Fibroblast of skin of left quadriceps (primary cell): ENCODE measurements at regions not wholly inside any gene's neighbourhood (a gene's known extent, or its start where the extent isn't known, plus 50 kb on each side); places are given as distances from the start of the nearest gene placed in this dataset.

Experiments
- DNase-seq, 2 experiments: peaks; one replicate each; pipeline ENCODE4 v3.0.0-alpha.2; 2013; ENCODE audit warnings: low read depth in 2 of 2

GRCh38 chr13:109670776-109671175, 115.6 kb downstream of the IRS2 start:
- no peak for DNase-seq

GRCh38 chr13:109669956-109670355, 116.4 kb downstream of the IRS2 start:
- DNase-seq: no peak

GRCh38 chr13:109669234-109669612, 117.2 kb downstream of the IRS2 start:
- no peak for DNase-seq

- no peak for DNase-seq
Measured at GRCh38 chr13:109668433-109669233, 117.8 kb downstream of the IRS2 start.

- DNase-seq: no peak
Measured at GRCh38 chr13:109667807-109668291, 118.5 kb downstream of the IRS2 start.

GRCh38 chr13:109667056-109667455, 119.3 kb downstream of the IRS2 start:
- DNase-seq: no peak

- DNase-seq: no peak
Measured at GRCh38 chr13:109666656-109667055, 119.7 kb downstream of the IRS2 start.

DNA sequence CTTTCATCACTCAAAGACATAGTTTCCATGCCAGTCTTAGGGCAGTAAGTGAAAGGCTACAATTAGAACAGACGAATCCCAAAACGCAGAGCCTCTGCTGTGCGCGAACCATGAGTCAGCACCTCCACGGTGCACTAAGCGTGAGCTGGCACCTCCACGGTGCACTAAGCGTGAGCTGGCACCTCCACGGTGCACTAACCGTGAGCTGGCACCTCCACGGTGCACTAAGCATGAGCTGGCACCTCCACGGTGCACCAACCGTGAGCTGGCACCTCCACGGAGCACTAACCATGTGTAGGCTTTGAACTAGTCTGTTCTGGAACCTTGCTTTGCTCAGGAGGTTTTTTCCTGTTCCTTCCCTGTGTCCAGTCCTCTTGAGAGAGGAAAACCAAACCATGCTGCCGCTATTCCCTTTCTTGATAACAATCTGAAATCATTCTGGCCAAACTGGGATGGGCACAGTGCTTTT, 120.6 kb downstream of the IRS2 start:
- DNase-seq: no peak

GRCh38 chr13:109665240-109665639, 121.1 kb downstream of the IRS2 start:
- DNase-seq: no peak

DNA sequence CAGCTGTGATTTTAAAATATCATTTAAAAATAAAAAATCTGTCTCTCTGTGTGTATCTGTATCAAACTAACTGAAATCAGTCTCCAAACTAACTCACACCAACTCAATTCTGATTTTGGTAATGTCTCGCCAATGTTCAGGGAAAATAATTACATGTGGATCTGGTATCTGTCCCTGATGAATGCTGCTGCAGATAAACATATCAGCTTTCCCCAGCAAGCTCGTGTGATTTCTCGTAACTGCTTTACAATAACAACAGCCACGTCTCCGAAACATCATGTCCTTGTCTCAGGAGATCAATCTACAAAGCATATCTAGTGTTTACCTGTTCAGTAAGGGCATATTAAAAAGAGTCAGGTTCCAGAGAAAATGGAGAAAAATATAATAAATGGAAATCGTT, 129.0 kb downstream of the IRS2 start:
- DNase-seq: no peak

- DNase-seq: no peak
Measured at GRCh38 chr13:109656206-109656605, 130.2 kb downstream of the IRS2 start.

DNA sequence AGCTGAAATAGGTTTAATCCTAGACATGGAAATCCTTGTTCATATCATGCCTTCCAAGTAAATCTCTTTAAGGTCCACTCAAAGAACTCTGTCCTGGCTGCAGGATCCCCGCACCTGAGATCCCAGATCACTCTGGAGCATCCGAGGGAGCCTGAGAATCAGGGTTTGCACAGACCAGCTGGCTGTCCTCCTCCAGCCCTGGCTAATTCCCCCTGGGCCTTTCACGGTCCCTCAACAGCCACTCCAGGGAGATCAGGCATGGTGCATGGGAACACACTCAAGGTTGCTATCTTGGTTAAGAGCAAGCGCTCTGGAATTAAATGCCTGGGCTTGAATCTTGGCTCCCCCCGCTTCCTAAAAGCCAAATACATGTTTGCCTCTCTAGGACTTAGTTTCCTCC, 130.8 kb downstream of the IRS2 start:
- no peak for DNase-seq

DNA sequence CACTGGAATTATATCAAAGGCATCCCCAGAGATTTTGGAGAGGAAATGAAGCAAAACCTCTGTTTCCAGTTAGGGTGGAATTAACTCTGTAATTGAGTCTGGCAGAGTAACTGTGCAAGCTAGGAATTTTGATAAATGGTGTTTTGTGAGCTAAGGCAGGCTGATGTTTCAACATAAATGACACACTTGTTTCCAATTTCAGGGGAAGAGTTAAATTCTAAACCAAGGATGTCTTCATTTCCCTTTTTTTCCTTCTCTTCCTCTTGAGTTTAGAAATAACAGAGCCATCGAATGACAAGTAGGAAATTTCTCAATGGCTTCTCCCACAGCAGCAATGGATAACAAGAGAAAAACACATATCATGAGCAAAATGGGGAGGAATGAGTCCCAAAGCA, 131.2 kb downstream of the IRS2 start:
- peak; percentile 73 to 76 for DNase-seq

GRCh38 chr13:109654341-109655205, 131.8 kb downstream of the IRS2 start:
- peak in 1 of 2 experiments; percentile 15 for DNase-seq

GRCh38 chr13:109652531-109652930, 133.9 kb downstream of the IRS2 start:
- DNase-seq: no peak

DNA sequence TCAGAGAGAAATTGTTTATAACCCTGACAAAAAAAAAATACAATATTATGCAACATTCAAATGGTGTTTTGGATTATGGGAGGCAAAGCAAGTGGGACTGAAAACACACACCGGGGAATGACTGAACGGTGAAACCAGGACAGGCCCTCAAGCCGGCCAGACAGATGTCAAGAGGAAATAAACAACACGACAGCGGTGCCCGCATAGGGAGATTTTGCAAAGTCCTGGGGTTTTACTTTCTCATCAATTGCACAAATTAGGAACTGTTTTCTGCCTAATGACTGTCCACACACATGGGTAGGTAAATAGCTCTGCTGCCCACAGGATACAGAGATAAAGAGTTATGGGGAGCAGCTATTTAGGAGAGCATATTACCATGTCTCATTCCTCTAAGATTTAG, 134.5 kb downstream of the IRS2 start:
- no peak for DNase-seq

DNA sequence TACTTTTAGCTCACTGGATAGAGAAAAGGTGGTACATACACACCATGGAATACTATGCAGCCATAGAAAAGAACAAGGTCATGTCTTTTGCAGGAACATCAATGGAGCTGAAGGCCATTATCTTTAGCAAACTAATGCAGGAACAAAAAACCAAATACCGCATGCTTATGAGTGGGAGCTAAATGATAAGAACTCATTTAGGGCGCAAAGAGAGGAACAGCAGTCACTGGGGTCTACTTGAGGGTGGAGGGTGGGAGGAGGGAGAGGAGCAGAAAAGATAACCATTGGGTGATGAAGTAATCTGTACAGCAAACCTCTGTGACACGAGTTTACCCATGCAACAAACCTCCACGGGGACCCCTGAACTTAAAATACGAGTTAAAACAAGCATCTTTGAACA, 135.1 kb downstream of the IRS2 start:
- DNase-seq: no peak

- DNase-seq: no peak
Measured at GRCh38 chr13:109650861-109651260, 135.5 kb downstream of the IRS2 start.

GRCh38 chr13:109649713-109650112, 136.7 kb downstream of the IRS2 start:
- DNase-seq: no peak

- DNase-seq: no peak
Measured at GRCh38 chr13:109647699-109648098, 138.7 kb downstream of the IRS2 start.

GRCh38 chr13:109647053-109647452, 139.3 kb downstream of the IRS2 start:
- DNase-seq: peak; percentile 32 to 33

- no peak for DNase-seq
Measured at GRCh38 chr13:109646423-109646822, 140.0 kb downstream of the IRS2 start.

- DNase-seq: no peak
Measured at GRCh38 chr13:109645831-109646230, 140.6 kb downstream of the IRS2 start.
